ENCODE measurements at regions not wholly inside any gene's neighbourhood (a gene's known extent, or its start where the extent isn't known, plus 50 kb on each side); places are given as distances from the start of the nearest gene placed in this dataset.

DNA sequence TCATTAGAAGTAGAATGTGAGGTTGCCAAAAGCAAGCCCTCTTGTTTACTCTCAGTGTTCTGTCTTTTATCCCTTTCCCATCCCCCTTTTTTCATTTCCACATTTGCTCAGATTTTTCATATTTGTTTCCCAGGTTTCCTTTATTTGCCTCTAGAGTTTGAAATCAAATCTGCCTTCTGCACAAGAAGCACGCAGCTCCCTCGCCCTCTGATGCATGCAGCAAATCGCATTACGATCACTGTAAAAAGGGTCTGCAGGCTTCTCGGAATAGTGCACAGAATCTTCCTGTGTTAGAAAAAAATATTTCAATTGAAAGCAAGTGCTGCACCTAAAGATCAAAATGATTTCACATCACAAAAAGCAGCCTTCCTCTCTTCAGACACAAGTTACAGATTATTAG is 129.0 kb downstream of the GPAM start:
- Histone ChIP-seq H4K20me1 (replicated peaks; ENCODE audit: control insufficient read depth, extremely low read depth, insufficient read depth, low read length) (no peaks in the 10 kb centered on the region), H3K4me1 (ENCODE audit: control insufficient read depth, extremely low read depth, insufficient read depth, low read length) (no peaks in the 10 kb centered on the region), H3K9ac (replicated peaks; ENCODE audit: extremely low read depth, insufficient read depth, low read length) (no peak overlapping the region), H2AFZ (ENCODE audit: low read depth, low read length) (no peak overlapping the region), H3K27me3 (ENCODE audit: control insufficient read depth in 2 of 2, insufficient read depth in 2 of 2, low read length in 2 of 2) (no peaks in the 10 kb centered on the region), H3K4me3 (replicated peaks in 1 of 3; ENCODE audit: insufficient read depth in 1 of 3, low read depth in 1 of 3, low read length in 3 of 3) (no peak overlapping the region), H3K9me3 (replicated peaks; ENCODE audit: control insufficient read depth, insufficient read depth, low read length) (no peaks in the 10 kb centered on the region), H3K36me3 (ENCODE audit: control insufficient read depth in 2 of 2, extremely low read depth in 1 of 2, insufficient read depth in 2 of 2, low read length in 2 of 2) (no peaks in the 10 kb centered on the region), H3K4me2 (ENCODE audit: insufficient read depth, low read length) (no peak overlapping the region), H3K9me1 (replicated peaks; ENCODE audit: control insufficient read depth, extremely low read depth, insufficient read depth, low read length) (no peaks in the 10 kb centered on the region), H3K79me2 (ENCODE audit: control insufficient read depth, insufficient read depth, low read length) (no peaks in the 10 kb centered on the region), H3K27ac (ENCODE audit: insufficient read depth, low read depth, low read length) (no peak overlapping the region)
- CTCF ChIA-PET = no interaction called here
- no TSS peak for BruUV-seq (replicated peaks)
- no peak for TF ChIP-seq EZH2 (IDR thresholded peaks at IDR 0.05; ENCODE audit: borderline replicate concordance, low read depth, low read length, severe bottlenecking)
- no peak for TF ChIP-seq POLR2AphosphoS5 (IDR thresholded peaks at IDR 0.05; ENCODE audit: insufficient read depth, low read depth, low read length)
- TF ChIP-seq, protein P1, sequence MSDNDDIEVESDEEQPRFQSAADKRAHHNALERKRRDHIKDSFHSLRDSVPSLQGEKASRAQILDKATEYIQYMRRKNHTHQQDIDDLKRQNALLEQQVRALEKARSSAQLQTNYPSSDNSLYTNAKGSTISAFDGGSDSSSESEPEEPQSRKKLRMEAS (IDR thresholded peaks at IDR 0.05; ENCODE audit: insufficient read depth, insufficient read length) = no peak
- FAIRE-seq (no peak), DNase-seq (ENCODE audit: low read depth, low spot score) (no peak)
- POLR2A ChIA-PET = no interaction called here
- intact Hi-C loops (cut with micrococcal nuclease) (no loop called here), dilution Hi-C loops (cut with MboI; ENCODE audit: extremely low pct_ligation_motif_present, low sequenced_read_pairs) (no loop called here)

DNA sequence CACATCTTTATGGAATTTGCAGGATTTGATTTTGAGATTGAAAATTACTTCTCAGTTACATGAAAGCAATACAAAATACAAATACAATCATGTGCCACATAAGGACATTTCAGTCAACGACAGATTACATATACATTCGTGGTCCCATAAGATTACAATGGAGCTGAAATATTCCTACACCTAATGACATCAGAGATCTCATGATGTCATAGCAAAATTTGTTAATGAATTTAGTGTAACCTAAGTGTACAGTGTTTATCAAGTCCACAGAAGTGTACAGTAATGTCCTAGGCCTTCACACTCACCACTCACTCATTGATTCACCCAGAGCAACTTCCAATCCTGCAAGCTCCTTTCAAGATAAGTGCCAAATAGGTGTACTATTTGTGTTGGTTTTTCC is 126.5 kb downstream of the GPAM start:
- TF ChIP-seq, protein P2, sequence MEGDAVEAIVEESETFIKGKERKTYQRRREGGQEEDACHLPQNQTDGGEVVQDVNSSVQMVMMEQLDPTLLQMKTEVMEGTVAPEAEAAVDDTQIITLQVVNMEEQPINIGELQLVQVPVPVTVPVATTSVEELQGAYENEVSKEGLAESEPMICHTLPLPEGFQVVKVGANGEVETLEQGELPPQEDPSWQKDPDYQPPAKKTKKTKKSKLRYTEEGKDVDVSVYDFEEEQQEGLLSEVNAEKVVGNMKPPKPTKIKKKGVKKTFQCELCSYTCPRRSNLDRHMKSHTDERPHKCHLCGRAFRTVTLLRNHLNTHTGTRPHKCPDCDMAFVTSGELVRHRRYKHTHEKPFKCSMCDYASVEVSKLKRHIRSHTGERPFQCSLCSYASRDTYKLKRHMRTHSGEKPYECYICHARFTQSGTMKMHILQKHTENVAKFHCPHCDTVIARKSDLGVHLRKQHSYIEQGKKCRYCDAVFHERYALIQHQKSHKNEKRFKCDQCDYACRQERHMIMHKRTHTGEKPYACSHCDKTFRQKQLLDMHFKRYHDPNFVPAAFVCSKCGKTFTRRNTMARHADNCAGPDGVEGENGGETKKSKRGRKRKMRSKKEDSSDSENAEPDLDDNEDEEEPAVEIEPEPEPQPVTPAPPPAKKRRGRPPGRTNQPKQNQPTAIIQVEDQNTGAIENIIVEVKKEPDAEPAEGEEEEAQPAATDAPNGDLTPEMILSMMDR (IDR thresholded peaks at IDR 0.05; ENCODE audit: extremely low read depth in 1 of 2, insufficient read depth in 1 of 2, low read depth in 1 of 2, low read length in 2 of 2) = no peak
- no peak for TF ChIP-seq JUN (IDR thresholded peaks at IDR 0.05; ENCODE audit: borderline replicate concordance, insufficient read depth, insufficient read length, low read depth)
- TF ChIP-seq, protein P1 (IDR thresholded peaks at IDR 0.05; ENCODE audit: insufficient read depth, insufficient read length) = no peak
- TF ChIP-seq POLR2A (IDR thresholded peaks at IDR 0.05; ENCODE audit: low read depth, low read length) = no peak
- TF ChIP-seq FOS (IDR thresholded peaks at IDR 0.05; ENCODE audit: borderline replicate concordance, insufficient read depth, low read length) = no peak
- TF ChIP-seq MYC (IDR thresholded peaks at IDR 0.05; ENCODE audit: low read depth, low read length) = no peak
- TF ChIP-seq GATA2 (IDR thresholded peaks at IDR 0.05; ENCODE audit: insufficient read depth, insufficient read length, low read depth, low read length) = no peak
- TF ChIP-seq POLR2AphosphoS5 (IDR thresholded peaks at IDR 0.05; ENCODE audit: insufficient read depth, low read depth, low read length) = no peak
- TF ChIP-seq EZH2 (IDR thresholded peaks at IDR 0.05; ENCODE audit: borderline replicate concordance, low read depth, low read length, severe bottlenecking) = no peak
- DNase-seq (ENCODE audit: low read depth, low spot score) (no peak), FAIRE-seq (no peak)
- Histone ChIP-seq H2AFZ (ENCODE audit: low read depth, low read length) (no peak overlapping the region), H3K9ac (replicated peaks; ENCODE audit: extremely low read depth, insufficient read depth, low read length) (no peak overlapping the region), H3K36me3 (ENCODE audit: control insufficient read depth in 2 of 2, extremely low read depth in 1 of 2, insufficient read depth in 2 of 2, low read length in 2 of 2) (no peaks in the 10 kb centered on the region), H3K9me1 (replicated peaks; ENCODE audit: control insufficient read depth, extremely low read depth, insufficient read depth, low read length) (no peaks in the 10 kb centered on the region), H3K9me3 (replicated peaks; ENCODE audit: control insufficient read depth, insufficient read depth, low read length) (no peaks in the 10 kb centered on the region), H3K27ac (ENCODE audit: insufficient read depth, low read depth, low read length) (no peak overlapping the region), H3K4me1 (ENCODE audit: control insufficient read depth, extremely low read depth, insufficient read depth, low read length) (no peaks in the 10 kb centered on the region), H3K27me3 (ENCODE audit: control insufficient read depth in 2 of 2, insufficient read depth in 2 of 2, low read length in 2 of 2) (no peaks in the 10 kb centered on the region), H3K4me2 (ENCODE audit: insufficient read depth, low read length) (no peak overlapping the region), H4K20me1 (replicated peaks; ENCODE audit: control insufficient read depth, extremely low read depth, insufficient read depth, low read length) (no peaks in the 10 kb centered on the region), H3K4me3 (replicated peaks in 1 of 3; ENCODE audit: insufficient read depth in 1 of 3, low read depth in 1 of 3, low read length in 3 of 3) (no peak overlapping the region), H3K79me2 (ENCODE audit: control insufficient read depth, insufficient read depth, low read length) (no peaks in the 10 kb centered on the region)
- CTCF ChIA-PET = no interaction called here
- POLR2A ChIA-PET = no interaction called here
- BruUV-seq (replicated peaks) = no TSS peak
- intact Hi-C loops (cut with micrococcal nuclease) (no loop called here), dilution Hi-C loops (cut with MboI; ENCODE audit: extremely low pct_ligation_motif_present, low sequenced_read_pairs) (no loop called here)

Measured in endothelial cell of umbilical vein (primary cell).